T-helper 2 cell (primary cell): ENCODE measurements at regions not wholly inside any gene's neighbourhood (a gene's known extent, or its start where the extent isn't known, plus 50 kb on each side); places are given as distances from the start of the nearest gene placed in this dataset.
"Not testable (repeated sequence)": the region's sequence is repeated elsewhere in the genome, so short reads cannot be mapped to it uniquely, and the experiment has no call there.

Experiments used
- DNase-seq, 5 experiments: peaks; one replicate each; pipeline versions ENCODE4 v3.0.0 to v3.0.0-alpha.2; 2012 to 2022

DNA sequence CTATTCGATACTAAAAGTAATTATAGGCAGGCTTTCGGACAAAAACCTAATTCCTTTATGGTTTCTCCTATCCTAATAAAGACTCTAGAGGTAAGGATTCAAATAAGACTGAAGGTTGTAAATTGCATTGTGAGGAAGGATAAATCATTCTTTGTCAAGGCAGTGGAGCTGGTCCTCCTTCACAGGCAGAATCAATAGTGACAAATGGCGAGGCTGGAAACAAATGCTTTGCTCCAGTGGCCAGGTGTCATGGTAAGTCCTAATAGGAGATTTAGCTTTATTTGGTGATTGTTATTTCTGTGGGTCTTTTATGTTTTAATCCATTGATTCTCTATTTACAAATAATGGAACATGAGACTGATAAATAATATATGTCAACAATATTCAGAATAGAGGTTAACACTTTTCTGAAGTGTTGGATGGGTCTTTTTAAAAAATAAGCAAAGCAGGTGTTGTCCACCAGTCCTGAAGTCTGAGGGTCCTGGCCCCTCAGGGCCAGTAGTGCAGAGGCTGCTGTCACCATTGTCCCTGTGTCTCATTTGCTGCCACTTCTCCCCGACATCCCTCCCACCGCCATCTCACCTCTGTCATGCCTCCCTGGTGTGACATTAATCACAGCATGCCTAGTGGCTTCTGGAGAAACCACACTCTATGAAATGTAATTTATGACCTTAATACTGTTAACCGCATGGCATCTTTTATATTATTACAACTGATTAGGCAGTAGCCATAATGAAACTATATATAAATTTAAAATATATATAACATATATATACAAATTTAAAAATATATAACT, 120.9 kb upstream of the MAGI3 start:
- peak in 1 of 5 experiments; percentile 10 for DNase-seq

DNA sequence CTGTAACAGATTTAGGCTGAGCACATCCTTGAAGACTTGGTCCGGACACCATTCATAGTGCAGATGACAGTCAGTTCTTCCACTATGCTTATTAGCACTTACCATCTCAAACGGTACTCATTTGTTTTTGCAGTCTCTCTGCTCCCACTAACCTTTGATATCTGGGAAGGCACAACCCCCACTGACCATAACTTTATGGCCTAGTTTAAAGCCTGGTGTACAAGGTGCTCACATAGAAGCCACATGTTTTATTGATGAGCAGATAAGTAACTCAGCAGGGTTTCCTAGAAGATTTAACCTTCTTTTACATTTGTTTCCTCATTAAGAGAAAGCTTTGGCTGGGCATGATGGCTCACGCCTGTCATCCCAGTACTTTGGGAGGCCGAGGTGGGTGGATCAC, 119.3 kb upstream of the MAGI3 start:
- DNase-seq, result no peak

DNA sequence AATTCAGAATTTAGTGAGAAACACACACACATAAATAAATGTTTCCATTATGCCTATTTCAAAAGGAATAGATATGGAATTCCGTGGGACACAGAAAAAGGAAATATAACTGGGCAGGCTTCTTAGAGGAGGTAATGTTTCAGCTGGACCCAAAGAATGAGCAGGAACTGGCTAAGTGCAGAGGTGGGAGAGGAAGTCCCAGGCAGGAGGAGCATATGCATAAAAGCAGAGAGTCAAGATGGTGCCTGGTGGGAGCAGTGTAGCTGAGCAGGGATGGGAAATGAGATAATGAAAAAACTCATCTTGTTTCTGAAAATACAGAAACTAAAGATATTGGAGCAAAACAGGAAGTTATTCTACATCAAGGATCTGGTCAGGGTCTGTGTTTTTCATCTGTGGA, 115.2 kb upstream of the MAGI3 start:
- DNase-seq, result no peak

DNA sequence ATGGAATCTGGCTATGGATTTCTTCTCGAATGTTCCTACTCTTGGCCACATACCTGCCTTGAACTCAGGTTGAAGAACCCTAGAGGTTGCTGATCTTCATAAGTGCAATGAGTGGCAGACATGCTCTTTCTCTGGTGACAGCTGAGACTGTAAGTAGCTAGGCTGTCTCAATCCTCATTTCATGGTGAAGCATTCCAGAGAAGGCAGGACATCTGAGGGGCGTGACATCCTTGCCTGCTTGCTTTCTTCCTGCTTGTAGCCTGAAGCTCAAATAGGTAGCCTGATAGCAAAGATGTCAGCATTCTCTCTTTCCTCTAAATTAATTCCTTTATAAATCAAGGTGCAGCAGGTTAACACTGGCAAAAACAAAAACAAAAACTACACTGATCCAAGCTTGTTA, 114.6 kb upstream of the MAGI3 start:
- DNase-seq, result no peak

DNA sequence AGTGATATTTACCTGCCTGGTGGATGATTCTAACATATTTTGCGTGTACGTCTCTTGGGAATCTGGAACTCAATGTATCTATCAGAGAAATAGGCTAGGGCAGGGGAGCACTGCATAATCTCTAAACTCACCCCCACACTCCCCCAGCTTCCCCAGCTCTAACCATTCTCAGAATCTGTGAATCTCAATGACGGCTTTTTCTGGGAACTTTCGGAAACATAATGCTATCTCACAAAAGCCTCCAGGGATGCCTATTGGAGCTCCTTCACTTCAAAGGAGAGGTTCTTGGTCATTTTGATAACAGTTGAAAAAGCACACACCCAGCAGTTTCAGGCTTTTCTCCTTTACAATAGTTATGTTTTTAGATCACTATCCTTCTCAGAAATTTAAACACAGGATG, 113.8 kb upstream of the MAGI3 start:
- peak in 1 of 5 experiments; percentile 42 for DNase-seq

DNA sequence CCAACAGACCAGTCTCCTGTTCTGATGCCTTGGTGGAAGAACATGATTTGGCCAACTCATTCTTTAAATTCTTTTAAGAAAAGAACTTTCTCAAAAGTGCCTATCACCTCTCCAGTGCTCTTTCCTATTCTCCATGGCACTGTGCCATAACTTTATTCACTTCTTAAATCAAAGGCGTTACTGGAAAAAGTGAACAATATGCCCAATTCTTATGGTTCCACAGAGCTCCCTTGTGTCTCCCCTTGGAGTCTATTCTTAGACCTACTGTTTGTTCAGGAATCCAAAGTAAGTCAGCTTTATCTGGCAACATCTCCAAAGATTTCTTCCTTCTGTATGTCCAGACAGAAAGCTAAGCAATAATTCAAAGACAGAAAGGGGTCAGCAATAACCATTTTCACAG, 111.9 kb upstream of the MAGI3 start:
- no peak for DNase-seq

DNA sequence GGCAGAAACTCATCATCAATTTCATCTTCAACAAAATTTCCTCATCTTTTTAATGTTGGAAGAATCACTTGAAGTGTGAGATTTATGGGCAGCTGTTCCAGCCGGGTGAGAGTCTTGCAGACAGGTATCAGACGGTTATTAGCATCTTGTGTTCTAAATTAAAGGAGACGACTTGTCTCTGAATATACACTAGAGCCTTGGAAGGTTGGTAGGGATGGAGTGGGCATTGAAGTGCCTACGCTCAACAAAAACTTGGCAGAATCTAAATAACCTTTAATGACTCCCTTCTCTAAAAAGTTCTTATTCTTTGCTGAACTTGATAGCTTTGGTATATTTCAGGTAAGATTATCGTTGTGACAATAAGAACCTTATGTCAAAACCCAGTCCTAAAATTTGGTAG, 111.5 kb upstream of the MAGI3 start:
- no peak for DNase-seq

DNA sequence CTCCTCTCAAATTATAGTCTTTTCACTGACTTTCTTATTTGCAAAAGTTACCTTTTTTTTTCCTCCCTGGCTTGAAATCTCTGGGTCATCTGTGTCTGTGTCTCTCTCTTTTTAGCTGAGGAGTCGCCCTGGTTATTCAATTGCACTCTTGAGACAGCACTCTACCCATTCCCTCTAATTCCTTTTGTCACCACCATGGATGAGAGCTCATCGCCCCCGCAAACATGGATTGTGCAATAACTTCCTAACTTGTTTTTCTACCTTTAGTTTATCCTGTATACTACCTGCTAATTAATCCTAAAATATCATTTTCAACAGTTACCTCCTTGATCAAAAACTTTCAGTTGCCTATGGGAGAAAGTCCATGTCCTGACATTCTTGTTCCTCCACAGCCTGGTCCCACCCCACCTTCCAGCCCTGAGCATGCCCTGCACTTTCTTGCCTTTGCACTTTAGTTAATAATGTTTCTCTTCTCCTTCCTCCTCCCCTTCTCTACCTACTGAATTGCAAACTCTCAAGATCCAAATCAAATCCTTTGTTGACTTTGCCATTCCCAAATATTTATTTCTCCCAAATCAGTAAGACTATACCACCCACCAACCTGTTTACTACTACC, 110.4 kb upstream of the MAGI3 start:
- no peak for DNase-seq

DNA sequence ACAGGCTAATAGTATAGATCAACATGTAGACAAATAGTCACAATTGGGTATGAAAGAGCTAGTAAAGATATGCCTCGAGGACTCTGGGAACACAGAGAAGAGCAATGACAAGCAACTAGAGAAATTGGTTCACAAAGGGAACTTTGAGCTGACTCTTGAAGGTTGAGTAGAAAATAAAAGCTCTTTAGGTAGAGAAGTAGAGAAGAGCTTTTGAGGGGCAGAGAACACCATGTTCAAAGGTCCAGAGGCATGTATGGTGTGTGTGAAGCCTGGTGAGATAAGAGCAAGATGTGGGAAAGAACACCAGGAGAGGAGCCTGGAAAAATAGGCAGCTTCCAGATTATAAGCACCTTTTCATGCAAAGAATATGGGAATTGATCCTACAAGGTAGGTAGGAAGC, 109.7 kb upstream of the MAGI3 start:
- DNase-seq, result no peak

DNA sequence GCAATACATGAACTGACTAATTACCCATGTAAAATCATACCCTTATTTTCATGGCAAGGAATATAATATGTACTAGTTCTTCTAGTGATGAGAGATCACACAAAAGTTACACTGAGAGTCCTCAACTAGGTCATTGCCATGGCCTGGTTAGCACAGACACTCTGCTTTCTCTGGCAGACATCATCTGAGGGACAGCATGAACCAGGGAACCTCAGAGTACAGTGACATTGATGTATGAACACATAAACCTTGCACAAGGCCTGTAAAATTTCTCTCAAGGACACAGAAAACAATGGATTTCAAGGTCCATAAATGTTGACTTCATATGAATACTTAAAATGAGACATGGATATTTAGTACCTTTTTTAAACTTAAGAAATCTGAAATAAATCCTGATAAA, 108.8 kb upstream of the MAGI3 start:
- no peak for DNase-seq

DNA sequence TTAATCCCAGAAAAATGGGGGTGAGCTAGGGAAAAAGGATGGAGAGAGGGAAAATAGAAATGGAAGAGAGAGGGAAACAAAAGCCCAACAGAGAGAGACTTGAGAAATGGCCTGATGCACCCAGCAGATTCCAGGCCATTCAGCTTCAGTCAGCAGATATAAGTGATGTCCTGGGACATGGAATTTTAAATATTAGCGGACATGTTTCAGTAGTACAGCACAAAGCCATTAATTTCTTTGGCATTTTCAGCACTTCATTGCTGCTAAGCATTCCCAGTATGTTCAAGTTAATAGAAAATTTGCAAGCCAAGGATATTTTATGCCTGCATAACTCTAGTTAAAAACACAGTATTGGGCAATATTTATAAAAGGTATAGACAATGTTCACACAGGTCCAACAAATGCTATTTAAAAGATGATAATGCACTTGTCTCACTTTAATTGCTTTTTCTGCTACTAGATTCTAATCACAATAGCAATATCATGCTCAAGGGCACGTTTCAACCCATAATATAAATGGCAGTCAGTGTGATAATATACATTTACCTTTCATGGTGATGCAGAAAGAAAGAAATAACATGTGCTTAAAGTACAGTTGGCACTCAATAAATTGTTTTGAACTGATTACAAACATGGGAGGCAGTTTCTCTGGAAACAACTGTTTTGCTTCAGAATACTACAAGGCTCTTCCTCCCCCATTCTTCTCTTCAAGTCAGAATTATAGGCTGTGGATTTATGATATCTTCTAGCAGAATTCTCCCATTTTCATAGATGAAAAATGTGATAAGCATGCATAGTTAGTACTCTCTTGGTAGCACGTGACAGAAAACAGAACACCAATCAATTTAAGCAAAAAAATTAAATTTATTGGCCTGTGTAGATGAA, 108.1 kb upstream of the MAGI3 start:
- no peak for DNase-seq

DNA sequence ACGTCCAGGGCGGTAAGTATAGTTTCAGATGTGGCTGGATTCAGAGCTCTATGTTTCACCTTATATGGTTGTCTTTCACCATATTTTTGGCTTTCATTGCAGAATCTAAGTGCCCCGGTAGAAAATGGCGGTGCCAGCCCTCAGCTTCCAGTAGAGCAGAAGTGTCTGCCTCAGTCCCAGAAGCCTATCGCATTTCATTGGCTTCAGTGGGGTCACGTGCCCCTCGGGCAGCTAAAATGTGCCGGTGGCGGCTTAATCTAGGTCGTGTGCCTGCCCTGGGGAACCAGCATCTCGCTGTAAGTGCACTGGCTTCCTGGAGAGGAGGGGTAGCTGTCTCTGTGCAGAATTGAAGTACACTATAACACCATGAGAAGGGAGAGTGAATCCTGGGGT, 107.4 kb upstream of the MAGI3 start:
- no peak for DNase-seq

DNA sequence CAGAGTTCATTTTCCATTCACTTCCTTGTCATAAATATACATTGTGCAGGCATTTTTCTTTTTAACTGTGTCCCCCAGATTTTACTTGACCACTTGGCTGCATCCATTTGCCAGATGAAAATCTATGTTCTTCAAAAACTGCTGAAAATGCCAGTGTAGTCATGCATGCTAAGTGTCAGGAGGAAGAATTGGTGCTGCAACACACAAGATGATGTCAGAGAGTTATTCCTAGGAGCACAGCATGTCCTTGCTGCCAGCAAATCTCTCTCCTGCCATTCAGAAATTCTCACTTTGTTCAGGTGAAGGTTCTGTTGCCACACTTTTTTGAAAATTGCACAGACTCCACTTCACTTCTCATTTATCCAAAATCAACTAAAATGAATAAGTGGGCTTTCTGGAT, 106.4 kb upstream of the MAGI3 start:
- no peak for DNase-seq

DNA sequence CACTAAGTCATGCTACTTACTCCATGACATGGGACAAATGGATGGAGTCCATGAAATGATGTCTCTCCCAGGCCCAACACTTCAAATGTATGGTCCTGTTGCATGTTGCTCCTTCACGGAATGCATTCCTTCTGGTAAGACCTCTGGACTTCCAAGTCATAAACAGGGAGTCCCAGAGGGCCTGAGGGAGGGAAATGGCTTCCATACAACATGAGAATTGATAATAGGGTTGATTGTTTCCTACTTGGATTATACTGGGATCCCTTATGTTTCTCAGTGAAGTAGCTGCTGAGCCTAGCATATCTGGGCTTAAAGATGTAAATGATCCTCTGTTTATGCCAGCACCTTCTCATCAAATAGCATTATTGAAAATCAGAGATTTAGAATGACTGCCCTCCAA, 104.2 kb upstream of the MAGI3 start:
- no peak for DNase-seq

DNA sequence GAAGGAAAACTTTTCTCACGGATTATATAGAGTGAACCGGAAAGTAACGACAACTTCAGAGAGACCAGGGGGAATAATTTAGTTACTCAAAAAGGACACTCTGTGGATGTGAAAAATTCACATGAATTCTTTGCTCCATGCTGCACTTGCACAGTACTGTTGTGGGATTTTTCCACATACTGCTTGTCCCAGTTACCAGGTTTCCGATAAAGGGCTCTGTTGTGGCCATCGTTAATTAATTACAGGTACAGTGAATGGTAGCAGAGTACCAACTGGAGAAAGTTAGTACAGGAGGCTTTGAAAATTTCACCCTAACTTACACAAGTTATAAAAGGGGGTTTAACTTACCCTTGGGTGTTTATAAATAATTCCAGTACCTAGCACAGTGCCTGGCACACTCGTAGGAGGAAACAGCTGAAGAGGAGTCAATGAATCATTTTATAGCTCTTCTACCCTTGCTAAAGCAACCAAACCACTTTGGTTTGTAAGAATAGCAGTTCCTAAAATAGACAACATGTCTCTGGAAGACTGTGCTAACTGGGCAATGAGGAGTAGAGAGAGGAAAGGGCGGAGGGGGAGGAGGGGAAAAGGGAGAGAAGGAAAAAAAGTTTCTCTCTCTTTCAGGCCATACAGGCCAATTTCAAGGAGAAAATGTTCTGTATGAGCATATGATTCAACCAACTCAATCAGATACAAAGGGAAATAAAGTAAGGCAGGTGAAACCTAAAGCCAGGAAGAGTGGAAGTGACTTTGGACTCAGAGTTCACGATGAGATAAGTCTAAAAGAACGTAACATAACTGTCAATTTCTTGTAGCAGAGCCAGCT, 98.3 kb upstream of the MAGI3 start:
- DNase-seq, result no peak

DNA sequence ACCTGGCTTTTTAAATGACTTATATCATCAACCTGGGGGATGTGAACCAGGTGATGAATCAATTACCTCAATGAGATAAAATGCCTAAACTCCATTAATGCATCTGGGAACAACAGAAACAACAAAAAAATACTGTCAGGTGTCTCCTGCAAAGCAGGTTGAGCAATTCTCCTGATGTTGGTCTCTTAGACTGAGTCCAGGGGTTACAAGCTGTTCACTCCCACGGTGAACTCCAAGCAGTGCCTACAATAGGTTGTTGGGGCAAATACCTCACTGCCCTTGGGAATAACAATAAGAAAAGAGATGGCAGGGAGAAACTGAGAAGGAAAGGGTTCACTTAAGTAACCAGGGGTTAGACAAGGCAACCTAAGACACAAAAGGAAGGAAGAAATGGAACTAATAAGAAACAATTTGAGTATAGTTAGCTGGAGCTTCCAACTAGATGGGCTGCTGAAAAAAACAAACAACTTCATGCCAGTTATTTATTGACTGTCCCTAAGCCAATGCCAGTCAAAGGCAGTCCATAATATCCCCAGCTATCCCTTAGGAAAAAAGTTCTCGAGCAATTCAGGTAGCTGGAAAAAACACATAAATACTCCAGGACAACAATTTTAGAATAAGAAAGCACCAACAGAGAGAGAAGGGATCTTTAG, 97.6 kb upstream of the MAGI3 start:
- no peak for DNase-seq

DNA sequence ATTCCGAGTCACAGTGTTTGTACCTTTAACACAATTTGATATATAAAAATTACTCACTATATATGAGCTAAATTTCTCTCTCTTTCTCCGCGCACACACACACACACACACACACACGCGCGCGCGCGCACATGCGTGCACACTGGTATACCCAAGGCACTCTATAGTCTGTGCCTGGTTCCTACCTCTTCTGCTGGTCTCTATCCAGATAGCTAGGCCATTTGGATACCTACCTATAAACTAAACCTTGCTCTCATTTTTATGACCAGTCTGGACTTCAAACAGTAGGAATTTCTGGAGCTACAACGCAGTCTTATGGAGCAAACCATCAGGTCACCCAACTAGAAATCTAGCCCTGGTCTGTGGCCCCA, 97.1 kb upstream of the MAGI3 start:
- no peak for DNase-seq

DNA sequence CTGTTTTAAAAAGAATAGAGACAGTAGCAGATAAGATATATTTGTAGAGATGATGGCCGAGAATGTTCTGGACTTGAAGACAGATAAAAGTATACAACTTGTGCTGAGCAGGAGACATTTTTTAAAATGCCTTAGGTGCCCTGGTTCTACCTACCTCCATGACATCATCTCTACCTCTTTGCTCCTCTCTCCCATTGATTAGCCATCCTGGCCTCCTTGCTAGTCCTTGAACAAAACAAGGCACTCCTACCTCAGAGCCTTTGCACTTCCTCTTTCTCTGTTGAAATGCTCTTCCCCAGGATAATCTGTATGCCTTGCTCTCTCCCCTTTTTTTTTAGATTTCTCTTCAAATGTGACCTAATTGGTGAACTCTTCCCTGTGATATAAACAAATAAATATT, 92.6 kb upstream of the MAGI3 start:
- no peak for DNase-seq

DNA sequence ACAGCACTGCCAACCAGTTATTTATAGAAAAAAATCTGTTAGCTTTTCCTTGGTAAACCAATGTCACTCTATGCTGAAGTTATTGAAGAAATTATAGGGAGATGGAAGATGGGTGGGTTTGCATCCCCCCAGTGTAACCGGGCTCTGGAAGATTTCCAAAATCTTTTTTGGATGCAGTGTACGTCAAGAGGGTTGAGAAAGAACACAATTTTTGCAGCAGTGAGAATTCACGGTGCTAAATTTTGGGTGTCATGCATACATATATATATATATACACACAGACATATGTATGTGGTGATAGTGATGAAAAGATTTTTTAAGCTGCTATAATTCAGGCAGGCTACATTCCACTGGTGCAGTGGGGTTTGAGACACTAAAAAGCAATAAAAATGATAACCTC, 91.4 kb upstream of the MAGI3 start:
- DNase-seq, result no peak

DNA sequence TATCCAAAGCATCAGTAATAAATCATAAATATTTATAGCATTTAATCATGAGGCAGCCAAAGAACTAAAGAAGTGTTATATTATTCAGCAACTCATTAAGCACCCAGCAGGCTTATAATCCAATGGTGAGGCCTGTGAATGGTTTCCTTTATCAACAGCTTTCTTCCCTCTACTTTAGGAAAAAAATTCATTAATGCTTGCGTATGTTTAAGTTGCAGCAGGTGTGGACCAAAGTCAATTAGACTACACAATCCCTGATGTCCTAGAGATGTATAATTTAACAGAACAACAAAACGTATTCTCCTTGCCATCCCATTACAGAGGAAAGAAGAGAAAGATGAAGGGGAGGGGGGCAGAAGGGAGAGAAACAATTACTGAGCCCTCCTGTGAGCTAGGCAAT, 87.7 kb upstream of the MAGI3 start:
- DNase-seq, result no peak

DNA sequence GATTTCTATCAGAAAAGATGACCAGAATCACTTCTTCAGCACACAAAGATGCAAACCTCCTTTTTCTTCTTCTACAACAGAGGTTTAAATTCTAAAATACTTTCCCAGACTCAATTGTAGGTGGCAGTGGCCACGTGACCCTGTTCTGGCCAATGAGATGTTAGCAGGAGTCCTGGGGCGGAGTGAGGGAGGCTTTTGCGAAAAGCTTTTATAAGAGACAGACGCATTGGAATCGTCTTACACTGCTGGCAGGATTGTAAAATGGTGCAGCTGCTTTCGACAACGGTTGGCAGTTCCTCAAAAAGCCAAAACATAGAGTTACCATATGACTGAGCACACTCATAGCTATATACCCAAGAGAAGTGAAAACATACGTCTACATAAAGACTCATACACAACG, 87.0 kb upstream of the MAGI3 start:
- no peak for DNase-seq

DNA sequence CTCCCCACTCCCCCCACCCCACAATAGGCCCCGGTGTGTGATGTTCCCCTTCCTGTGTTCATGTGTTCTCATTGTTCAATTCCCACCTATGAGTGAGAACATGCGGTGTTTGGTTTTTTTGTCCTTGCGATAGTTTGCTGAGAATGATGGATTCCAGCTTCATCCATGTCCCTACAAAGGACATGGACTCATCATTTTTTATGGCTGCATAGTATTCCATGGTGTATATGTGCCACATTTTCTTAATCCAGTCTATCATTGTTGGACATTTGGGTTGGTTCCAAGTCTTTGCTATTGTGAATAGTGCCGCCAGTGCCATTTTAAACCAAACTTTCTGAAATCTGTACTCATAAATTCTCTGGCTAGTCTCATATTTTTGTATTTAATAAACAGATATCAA, 85.3 kb upstream of the MAGI3 start:
- DNase-seq, result not testable (repeated sequence)
